ENCODE measurements at regions not wholly inside any gene's neighbourhood (a gene's known extent, or its start where the extent isn't known, plus 50 kb on each side); places are given as distances from the start of the nearest gene placed in this dataset.

DNA sequence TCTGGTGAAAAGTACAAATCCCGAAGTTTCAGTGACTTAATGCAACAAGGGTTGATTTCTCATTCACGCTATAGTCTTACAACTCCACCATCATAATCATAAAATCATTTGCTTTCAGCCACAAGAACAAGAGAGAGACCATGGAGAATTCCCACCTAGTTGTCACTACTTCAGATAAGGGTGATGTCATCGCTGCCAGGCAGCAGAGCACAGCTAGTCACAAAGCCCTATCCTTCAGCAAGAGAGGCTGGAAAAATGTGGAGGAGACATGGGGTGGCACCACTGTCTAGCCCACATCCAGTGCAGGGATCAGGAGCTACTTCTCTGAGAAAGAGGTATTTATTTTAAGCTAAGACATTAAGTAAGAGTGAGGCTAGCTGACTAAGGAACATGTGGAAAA, 356.1 kb downstream of the YTHDC2 start:
- Histone ChIP-seq H3K27me3 (ENCODE audit: control insufficient read depth, insufficient read depth, low read length) (no peaks in the 10 kb centered on the region), H3K4me3 (ENCODE audit: low read depth, low read length) (no peak overlapping the region), H3K36me3 (ENCODE audit: control insufficient read depth, insufficient read depth, low read length) (no peaks in the 10 kb centered on the region)
- TF ChIP-seq, protein P1, sequence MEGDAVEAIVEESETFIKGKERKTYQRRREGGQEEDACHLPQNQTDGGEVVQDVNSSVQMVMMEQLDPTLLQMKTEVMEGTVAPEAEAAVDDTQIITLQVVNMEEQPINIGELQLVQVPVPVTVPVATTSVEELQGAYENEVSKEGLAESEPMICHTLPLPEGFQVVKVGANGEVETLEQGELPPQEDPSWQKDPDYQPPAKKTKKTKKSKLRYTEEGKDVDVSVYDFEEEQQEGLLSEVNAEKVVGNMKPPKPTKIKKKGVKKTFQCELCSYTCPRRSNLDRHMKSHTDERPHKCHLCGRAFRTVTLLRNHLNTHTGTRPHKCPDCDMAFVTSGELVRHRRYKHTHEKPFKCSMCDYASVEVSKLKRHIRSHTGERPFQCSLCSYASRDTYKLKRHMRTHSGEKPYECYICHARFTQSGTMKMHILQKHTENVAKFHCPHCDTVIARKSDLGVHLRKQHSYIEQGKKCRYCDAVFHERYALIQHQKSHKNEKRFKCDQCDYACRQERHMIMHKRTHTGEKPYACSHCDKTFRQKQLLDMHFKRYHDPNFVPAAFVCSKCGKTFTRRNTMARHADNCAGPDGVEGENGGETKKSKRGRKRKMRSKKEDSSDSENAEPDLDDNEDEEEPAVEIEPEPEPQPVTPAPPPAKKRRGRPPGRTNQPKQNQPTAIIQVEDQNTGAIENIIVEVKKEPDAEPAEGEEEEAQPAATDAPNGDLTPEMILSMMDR (IDR thresholded peaks at IDR 0.05; ENCODE audit: insufficient read depth, low read depth, low read length): no peak
- ChIA-PET CTCF (no interaction called here), POLR2A (no interaction called here)
- DNase-seq (ENCODE audit: low read depth): no peak

DNA sequence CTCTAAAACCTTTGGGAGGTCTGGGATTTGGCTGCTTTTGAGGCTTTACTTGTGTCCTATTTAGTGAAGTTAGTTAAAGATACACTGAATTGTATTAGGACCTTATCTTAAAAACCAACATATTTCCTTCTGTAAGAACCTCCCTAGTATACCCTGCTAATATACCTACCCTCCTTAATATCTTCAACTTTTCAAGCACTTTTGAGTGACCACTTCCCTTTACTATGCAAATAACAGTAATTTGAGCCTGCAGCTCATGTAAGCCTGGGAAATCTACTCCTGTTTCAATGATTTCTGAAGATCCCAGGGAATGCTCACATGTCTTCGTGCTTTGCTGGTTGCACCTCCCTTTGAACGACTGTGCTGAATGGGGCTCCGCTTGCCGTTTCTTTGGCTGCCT, 358.5 kb downstream of the YTHDC2 start:
- Histone ChIP-seq H3K27me3 (ENCODE audit: control insufficient read depth, insufficient read depth, low read length) (no peaks in the 10 kb centered on the region), H3K4me3 (ENCODE audit: low read depth, low read length) (no peak overlapping the region), H3K36me3 (ENCODE audit: control insufficient read depth, insufficient read depth, low read length) (no peaks in the 10 kb centered on the region)
- ChIA-PET POLR2A (no interaction called here), CTCF (no interaction called here)
- TF ChIP-seq, protein P1 (IDR thresholded peaks at IDR 0.05; ENCODE audit: insufficient read depth, low read depth, low read length): no peak
- no peak for DNase-seq (ENCODE audit: low read depth)

DNA sequence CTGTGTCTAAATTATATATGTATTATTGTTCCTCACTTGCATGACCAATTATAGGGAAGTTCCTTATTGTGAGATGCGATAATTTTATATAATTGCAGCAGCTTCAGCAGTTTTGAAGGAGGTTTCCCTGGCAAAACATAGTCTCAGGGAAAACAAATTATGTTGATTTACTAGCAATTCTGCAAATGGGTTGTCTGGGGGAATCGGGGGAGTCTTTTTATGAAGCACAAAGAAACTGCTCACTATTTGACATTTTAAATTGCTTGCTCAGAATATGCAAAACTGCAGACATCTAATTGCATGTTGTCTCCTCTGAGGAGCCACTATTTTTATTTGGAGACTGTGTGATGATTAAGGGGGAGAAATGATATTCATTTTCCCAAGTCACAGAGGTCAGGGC, 361.6 kb downstream of the YTHDC2 start:
- DNase-seq (ENCODE audit: low read depth): no peak
- H3K36me3 ChIP-seq (ENCODE audit: control insufficient read depth, insufficient read depth, low read length): no peaks in the 10 kb centered on the region
- POLR2A ChIA-PET: no interaction called here
- CTCF ChIA-PET: no interaction called here
- TF ChIP-seq, protein P1 (IDR thresholded peaks at IDR 0.05; ENCODE audit: insufficient read depth, low read depth, low read length): no peak
- no peak overlapping the region for H3K4me3 ChIP-seq (ENCODE audit: low read depth, low read length)
- no peaks in the 10 kb centered on the region for H3K27me3 ChIP-seq (ENCODE audit: control insufficient read depth, insufficient read depth, low read length)

DNA sequence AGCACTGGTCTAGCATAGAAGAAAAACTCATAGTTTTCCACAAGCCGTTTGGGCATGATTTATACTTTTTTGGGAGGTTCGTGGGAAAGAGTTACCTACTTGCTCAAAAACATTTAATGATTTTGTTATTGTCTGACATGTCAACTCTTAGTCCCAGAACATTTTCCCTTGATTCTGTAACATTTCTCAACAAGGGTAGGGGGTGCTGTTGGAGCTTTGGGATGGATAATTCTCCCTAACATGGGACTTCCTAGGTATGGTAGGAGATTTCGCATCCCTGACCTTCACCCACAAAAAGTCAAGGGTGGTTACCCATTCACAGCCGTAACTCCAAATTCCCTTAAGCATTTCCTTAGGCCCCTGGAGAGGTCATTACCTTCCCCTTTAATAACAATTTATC, 378.0 kb downstream of the YTHDC2 start:
- CTCF ChIA-PET: no interaction called here
- Histone ChIP-seq H3K27me3 (ENCODE audit: control insufficient read depth, insufficient read depth, low read length) (peaks cover 1% of the 10 kb centered on the region; the same call in 1 of the 2 replicates), H3K36me3 (ENCODE audit: control insufficient read depth, insufficient read depth, low read length) (no peaks in the 10 kb centered on the region), H3K4me3 (ENCODE audit: low read depth, low read length) (no peak overlapping the region)
- POLR2A ChIA-PET: no interaction called here
- TF ChIP-seq, protein P1 (IDR thresholded peaks at IDR 0.05; ENCODE audit: insufficient read depth, low read depth, low read length): no peak
- no peak for DNase-seq (ENCODE audit: low read depth)

DNA sequence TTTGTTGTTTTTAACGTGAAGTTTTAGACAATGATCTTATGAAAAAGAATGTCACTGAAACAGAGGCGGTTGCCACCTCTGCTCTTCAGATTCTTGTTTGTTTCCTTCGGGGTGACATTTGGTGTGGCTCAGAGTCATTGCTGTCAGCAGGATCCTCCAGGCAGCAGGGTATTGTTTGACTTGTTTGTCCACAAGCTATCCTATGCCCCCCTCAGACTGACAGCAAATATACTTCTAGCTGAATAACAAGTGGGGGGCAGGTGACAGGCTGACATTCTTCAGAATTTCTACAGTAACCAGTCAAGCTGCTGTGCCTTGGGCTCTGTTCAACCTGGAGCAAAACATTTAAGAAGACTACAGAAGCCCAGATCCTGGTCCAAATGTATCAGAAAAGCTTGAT, 383.3 kb downstream of the YTHDC2 start:
- no peak overlapping the region for H3K4me3 ChIP-seq (ENCODE audit: low read depth, low read length)
- H3K27me3 ChIP-seq (ENCODE audit: control insufficient read depth, insufficient read depth, low read length): peaks cover 3% of the 10 kb centered on the region
- DNase-seq (ENCODE audit: low read depth): no peak
- POLR2A ChIA-PET: no interaction called here
- H3K36me3 ChIP-seq (ENCODE audit: control insufficient read depth, insufficient read depth, low read length): no peaks in the 10 kb centered on the region
- TF ChIP-seq, protein P1 (IDR thresholded peaks at IDR 0.05; ENCODE audit: insufficient read depth, low read depth, low read length): no peak
- CTCF ChIA-PET: no interaction called here

All from BJ (cell line).